Middle frontal gyrus (tissue), 1 donor: ENCODE measurements at regions not wholly inside any gene's neighbourhood (a gene's known extent, or its start where the extent isn't known, plus 50 kb on each side); places are given as distances from the start of the nearest gene placed in this dataset.

Experiments used
- DNase-seq: peaks from one replicate; pipeline ENCODE4 v3.0.0-alpha.2; 2015; ENCODE audit warnings: low spot score; ENCODE audit errors: extremely low spot score

- no peak for DNase-seq
Measured at GRCh38 chr1:87951852-87952251, 623.2 kb downstream of the LMO4 start.

- no peak for DNase-seq
Measured at GRCh38 chr1:87953121-87953520, 624.4 kb downstream of the LMO4 start.

- DNase-seq: no peak
Measured at GRCh38 chr1:87953732-87954344, 625.2 kb downstream of the LMO4 start.

GRCh38 chr1:87955038-87955437, 626.4 kb downstream of the LMO4 start:
- no peak for DNase-seq

DNA sequence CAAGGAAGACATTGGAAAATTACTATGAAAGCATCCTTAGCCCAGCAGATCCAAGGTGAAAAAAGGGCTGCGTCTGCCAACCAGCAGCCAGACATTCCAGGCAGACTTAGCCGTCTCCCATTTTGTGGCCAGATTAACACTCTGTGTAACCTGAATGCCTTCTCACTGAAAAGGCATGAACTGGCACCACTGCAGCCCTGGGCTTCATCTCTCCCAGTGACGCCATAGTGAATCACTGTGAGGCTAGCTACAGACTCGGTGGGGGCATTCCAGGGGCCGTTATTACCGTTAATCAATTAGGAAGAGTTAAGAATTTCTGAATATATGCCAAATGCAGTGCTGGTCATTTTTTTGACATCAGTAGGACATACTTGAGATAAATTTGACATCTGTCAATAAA, 627.4 kb downstream of the LMO4 start:
- DNase-seq: no peak

DNA sequence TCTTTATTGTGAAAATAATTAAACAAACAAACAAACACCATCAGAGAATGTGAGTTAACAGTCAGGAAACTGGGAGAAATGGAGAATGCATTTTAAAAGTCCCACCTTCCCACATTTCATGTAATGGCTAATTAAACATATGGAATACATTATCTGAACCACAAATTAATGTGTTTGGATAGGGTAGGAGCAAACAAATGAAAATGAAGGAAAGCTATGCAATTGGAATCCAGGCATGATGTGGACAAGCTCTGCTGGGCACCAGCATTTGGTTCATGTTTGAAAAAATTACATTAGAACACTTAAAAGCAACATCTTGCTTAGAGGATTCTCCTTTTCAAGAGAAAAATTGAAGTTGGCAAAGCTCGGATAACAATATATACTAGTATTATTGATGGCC, 628.1 kb downstream of the LMO4 start:
- DNase-seq: no peak

DNA sequence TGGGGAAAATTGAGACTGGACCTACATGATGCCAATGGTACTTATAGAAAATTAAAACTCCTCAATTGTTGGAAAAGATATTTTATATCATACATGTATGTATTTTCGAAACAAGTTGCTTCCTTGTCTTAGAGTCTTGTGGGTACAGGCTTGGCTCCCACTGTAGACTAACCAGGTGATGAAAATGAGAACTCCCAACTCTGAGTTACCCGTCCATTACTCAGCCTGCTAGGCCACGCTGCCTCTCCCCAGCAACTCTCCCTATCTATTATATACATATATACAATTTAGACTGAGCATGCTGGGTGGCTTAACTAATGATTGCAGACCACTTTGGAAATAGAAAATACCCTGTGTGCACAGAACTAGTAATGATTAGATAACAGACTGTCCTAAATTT, 628.7 kb downstream of the LMO4 start:
- DNase-seq: no peak

- no peak for DNase-seq
Measured at GRCh38 chr1:87958201-87958600, 629.5 kb downstream of the LMO4 start.

- DNase-seq: no peak
Measured at GRCh38 chr1:87958716-87959115, 630.0 kb downstream of the LMO4 start.

DNA sequence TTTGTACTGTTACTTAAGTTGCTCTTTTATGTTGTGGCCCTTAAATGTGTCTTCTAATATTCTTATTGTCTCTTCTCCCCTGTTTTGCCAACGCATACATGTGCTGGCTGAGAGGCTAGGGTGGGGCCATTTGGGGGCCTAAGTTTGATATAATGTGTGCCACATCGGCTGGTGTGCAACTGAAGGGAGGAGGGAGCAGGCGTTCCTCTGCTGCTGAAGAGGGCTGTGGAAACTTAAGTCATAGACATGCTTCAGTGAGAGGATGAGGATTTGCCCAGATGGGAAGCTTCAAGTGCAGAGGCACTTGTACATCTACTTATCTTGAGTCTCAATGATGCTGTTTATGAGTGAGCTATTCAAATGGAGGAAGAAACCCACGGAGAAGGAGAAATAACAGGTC, 630.6 kb downstream of the LMO4 start:
- no peak for DNase-seq

- no peak for DNase-seq
Measured at GRCh38 chr1:87961992-87962391, 633.3 kb downstream of the LMO4 start.

DNA sequence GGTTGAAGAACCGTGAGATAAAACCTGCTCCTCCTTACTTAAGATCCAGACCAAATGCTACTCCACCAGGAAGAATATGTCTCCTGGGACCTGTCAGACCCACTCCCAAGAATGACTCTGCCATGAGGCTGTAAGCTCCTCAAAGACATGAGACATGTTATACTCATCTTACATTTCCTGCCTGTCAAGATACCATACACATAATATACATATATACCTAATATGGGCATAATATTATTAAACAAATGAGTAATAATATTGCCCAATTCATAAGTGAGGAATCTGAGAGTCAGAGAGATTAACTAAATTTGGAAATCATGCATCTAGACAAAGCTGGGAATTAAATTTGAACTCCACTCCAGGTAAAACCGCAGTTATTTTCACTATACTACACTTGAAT, 634.9 kb downstream of the LMO4 start:
- DNase-seq: no peak

- DNase-seq: no peak
Measured at GRCh38 chr1:87965193-87965592, 636.5 kb downstream of the LMO4 start.

GRCh38 chr1:87968197-87968955, 639.7 kb downstream of the LMO4 start:
- DNase-seq: no peak

- DNase-seq: no peak
Measured at GRCh38 chr1:87969040-87969439, 640.4 kb downstream of the LMO4 start.

GRCh38 chr1:87972811-87973210, 644.1 kb downstream of the LMO4 start:
- DNase-seq: no peak

DNA sequence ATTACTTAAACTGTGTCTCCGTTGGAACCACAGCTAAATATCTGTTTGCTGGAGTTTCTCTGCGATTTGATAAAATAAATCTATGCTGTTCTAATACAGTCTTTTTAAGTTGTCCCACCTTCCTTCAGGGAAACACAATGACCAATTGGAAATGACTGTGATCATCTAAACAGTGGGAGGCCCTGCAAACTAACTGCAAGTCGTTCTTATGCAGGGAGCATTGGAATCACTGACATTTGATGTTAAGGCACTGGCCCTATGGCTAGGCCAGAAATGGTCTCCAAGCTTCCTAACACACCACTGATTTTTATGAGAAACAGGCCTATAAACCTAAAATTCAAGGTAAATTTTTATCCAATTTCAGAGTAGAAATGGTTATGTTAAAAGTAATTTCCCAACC, 645.2 kb downstream of the LMO4 start:
- no peak for DNase-seq

DNA sequence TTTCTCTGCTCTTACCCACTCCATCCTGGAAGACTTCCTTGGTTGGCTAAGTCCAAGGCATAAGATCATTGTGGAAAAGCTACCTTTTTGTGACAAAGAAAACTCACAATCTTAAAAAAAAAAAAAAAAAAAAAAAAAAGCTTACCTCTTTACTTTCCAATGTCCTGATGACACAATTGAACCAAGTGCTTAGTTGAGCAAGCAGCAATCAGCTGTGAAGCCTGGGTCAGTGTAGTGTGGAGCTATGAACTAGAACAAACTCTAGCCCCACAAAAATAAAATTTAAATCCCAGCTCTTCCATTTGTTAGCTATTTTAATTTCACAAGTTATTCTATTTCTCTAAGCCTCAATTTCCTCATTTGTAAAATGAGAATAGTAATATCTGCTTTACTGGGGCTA, 647.6 kb downstream of the LMO4 start:
- DNase-seq: no peak

DNA sequence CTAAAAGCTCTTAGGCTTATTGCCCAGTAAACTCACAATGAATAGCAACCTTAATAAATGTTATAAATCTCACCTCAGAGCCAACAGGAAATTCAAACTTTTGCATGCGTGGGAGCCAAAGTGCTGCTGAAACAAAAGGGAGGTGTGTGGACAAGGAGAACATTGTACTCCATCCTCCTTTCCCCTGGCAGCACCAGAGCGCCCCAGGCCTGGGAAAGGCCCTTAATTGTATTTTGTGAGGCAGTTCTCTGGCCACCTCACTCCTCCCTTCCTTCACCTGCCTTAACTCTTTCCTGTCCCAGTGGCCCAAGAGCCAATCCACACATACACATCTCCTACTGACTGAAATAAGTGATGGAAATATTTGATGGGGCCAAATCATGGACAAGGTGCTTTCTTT, 648.5 kb downstream of the LMO4 start:
- DNase-seq: no peak

GRCh38 chr1:87979079-87979478, 650.4 kb downstream of the LMO4 start:
- no peak for DNase-seq

- DNase-seq: no peak
Measured at GRCh38 chr1:87980494-87980893, 651.8 kb downstream of the LMO4 start.

DNA sequence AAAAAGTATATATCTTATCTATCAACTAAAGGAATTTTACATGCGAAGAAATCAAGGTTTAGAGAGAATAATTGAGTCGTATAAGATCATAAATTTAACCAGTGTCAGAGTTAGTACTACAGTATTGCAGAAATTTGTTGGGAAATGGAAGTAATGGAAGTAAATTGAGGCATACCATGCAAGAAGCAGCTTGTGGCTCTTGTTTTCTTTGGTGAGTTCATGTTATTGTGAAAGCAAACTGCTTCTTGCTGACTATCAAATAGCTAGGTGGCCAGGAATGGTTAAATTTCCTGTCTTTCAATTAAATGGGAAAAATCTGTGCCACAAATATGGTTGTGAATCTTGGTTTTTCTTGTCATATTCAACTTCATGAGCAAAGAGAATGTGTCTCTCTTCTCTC, 652.7 kb downstream of the LMO4 start:
- no peak for DNase-seq

- no peak for DNase-seq
Measured at GRCh38 chr1:87981810-87982209, 653.1 kb downstream of the LMO4 start.
